Superior temporal gyrus (tissue), 1 donor: ENCODE measurements at regions not wholly inside any gene's neighbourhood (a gene's known extent, or its start where the extent isn't known, plus 50 kb on each side); places are given as distances from the start of the nearest gene placed in this dataset.

ENCODE experiments used
- DNase-seq: peaks from one replicate; pipeline ENCODE4 v3.0.0-alpha.2; 2016; ENCODE audit errors: extremely low spot score

DNA sequence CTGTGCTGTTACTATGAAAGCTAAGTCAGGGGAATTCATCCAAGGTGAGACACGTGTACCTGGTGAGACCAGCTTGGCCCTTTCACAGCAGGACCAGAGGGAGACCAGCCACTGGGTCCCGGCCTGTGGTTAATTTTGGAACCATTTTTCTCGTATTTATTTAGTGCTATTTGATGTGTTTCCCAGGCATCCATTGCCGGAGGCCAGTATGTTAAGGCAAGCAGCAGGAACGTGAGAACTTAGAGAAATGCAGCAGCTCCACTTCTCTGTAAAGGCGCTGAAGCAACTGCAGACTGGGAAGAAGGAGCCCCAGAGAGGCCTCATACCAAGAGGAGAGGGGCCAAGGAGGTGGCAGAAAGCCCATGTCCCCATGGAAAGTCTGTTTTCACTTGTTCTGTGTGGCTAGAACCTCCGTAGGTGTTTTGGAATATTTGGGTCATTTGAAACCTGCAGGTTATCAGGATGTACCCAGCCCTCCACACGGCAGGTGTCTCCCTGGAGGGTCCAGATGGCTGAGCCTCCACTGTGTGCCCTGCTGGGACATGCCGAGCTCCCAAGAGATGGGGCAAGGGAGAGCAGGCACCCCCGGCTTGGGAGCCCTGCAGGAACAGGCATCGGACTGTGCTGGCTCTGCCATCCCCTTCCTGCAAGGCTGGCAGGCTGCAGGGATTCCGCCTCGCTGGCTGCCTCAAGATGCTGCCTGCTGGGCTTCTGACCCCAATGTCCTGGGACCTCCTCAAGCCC lies 256.0 kb upstream of the RAB6C start:
- no peak for DNase-seq

DNA sequence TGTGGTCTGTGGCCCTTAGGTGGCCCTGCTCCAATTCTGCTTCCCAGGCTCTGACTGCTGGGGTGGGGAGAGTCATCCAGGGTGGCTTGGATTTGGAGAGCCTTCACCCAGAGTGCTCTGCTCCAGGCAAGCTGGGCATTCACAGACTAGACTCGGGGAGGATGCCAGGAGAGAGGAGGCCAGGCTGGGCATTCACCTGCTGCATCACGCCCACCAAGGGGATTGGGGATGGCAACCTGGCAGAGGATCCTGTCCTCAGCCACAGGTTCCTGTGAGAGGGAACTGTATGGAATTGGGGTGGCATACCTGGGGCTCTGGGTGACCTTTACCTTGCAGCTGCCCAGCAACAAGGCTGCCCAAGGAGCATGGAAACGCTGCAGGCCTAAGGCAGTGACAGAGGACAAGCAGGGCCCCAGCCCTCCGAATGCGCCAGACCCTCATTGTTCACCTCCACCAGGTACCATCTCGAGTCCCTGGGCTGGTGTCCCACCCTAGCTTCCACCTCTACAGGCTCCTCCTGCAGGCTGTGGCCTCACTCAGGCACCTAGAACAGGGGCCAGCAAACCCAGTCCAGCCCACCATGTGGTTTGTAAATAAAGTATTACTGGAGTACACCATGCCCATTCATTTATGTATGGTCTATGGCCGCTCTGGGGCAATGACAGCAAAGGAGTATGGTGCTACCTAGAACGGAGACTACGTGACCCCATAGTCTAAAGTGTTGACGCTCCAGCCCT lies 255.3 kb upstream of the RAB6C start:
- no peak for DNase-seq

DNA sequence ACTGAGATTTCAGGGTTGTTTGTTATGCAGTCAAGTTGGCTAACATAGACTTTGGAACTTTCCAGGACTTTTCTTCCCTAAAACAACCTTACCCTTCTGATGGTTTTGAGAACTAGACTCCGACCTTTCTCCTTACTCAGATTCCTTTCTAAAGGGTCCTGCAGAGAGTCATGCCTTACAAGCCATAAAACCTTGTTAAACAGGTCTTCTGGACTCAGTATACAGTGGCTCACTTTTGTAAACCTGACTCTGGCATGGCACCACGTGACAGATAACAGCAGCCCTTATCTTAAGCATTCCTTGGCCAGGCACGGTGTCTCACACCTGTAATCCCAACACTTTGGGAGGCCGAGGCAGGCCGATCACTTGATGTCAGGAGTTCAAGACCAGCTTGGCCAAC lies 253.2 kb upstream of the RAB6C start:
- DNase-seq, result no peak

DNA sequence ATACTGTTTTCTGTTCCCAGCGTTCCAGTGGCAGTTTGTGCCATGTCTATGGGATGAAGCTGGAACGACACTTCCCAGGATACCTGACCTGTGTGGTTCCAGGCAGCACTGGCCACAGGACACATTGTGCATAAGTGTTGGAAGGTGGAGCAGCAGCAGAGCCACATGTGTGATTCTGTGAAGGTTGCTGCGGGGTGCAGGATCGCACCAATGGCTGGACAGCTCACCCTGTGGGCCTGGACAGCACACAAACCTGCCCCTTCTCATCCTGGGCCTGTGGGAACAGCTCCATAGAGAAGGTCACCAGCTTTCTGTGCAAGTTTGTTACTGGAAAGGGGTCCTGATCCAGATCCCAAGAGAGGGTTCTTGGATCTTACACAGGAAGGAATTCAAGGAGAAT lies 252.2 kb upstream of the RAB6C start:
- no peak for DNase-seq

DNA sequence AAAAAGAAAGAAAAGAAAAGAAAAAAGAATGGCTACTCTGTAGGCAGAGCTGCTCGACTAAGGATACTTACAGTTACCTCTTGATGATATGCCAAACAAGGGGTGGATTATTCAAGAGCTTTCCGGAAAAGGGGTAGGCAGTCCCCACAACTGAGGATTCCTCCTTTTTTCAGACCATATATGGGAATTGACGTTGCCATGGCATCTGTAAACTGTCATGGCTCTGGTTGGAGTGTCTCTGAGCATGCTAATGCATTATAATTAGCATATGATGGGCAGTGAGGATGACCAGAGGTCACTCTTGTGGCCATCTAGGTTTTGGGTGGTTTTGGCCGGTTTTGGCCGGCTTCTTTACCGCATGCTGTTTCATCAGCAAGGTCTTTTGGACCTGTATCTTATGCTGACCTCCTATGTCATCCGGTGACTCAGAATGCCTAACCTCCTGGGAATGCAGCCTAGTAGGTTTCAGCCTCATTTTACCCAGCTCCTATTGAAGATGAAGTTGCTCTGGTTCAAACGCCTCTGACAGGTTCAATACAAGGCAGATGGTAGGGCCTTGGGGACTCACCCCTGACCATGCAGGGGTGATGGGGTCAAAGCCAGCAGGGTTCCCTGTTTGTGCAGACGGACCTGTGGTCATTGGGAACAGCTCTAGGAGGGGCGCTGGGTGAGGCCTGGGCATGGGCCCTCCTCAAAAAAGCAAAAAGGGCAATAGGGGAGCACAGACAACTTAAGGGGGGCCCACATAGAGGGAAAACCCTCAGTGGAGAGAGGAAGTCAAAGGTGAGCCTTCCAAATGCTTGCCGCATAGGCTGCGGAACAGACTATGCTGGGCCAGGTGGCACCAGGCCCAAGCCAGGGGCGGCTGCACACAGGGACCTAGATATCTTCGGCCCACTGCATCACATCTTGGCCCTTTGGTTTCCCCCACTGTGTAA lies 251.2 kb upstream of the RAB6C start:
- DNase-seq, result no peak

DNA sequence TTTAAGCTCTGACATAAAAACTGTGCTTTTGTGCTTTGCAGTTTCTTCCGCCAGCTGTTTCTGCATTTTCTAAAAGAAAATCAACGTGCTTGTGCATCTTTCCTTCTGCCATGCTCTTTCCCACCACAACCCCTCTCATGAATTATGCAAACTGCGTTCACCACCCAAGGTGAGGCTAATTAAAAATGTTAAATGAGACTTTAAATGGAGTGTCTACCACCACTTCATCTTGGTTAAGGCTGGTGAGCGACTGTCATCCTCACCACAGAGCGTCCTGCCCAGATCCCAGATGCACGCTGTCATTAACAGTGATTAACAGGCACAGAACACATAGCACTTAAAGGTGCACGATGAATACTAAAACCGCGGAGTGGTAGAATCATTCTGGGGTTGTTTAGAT lies 250.5 kb upstream of the RAB6C start:
- DNase-seq, result no peak

DNA sequence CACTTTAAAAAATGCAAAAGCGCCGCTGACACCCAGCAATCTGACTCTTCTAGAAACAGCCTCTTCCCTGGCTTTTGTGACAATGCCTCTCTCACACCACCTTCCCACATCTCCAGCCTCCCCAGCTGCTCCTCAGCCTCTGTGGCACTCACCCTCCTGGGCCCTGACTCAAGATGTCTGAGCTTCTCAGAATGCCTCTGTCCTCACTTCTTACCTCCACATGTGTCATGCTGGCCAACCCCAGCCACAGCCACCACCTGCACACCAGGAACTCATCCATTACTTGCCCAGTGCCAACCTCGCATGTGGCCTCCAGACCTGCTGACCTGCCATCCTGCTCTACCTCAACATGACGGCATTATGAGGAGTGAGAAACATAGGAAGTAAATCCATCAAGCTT lies 249.8 kb upstream of the RAB6C start:
- no peak for DNase-seq

DNA sequence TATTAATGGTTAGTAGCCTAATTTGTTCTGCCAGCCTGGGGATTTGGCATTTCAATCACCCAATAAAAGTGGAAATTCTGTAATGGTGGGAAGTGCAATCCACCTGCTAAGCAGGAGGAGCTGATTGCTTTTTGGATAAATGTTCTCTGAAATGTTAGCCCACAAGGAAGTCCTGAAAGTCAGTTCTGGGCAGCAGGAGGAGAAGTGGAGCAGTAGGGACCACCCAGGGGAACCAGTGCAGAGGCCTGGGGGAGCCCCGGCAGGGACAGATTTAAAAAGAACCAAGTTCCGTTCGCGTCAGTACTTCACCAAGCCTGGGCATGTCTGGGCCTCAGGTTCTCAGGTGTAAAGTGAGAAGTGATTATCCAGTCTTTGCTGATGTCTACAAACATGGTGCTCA lies 248.5 kb upstream of the RAB6C start:
- no peak for DNase-seq

DNA sequence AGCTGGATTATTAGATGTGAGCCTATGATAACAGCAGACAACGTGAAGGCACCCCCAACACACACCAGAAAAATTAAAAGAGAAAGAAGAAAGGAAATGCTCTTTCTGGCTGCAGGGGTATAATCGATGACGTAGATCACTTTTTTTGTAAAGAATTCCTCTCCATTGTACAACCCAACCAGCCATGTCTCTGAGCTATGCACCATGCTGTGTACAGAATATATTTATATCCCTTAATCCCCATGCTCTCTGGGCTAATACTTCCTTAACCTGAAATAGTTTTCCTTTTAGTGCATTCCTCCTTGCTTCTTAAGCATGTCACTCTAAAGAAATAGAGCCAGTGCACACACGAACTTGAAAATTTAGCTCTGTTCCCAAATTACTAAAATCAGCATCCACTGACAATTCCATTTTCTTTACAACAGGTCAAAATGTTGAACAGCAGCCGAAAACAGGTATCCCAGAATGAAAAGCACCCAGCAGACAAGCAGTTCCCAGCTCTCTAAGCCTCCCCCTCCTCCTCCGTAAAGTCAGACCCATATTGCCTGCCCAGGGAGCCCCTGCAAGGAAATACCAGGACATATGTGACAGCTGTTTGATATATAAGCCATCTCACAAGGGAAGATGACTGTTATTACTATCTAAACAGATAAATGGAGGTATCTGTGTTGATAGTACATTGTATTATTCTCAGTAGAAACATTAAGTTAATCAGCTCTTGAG lies 247.4 kb upstream of the RAB6C start:
- DNase-seq, result no peak

DNA sequence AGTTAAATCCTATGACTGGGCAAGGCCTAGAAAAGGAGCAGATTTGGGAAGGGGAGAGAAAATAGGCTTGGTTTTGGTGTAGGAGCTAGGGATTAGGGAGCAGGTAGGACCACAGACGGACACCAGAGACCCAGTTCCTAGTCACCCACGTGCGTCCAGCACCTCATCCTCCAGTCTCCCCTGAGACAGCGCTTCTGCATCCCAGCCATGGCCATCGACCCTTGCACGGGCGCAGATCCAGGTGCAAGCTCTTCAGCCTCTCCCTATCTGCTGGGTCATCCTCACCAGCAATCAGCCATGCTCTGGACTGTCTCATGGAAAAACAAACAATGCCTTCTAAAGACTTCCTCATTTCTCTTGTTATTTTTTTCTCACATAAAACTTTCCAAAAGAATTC lies 246.8 kb upstream of the RAB6C start:
- DNase-seq, result no peak

DNA sequence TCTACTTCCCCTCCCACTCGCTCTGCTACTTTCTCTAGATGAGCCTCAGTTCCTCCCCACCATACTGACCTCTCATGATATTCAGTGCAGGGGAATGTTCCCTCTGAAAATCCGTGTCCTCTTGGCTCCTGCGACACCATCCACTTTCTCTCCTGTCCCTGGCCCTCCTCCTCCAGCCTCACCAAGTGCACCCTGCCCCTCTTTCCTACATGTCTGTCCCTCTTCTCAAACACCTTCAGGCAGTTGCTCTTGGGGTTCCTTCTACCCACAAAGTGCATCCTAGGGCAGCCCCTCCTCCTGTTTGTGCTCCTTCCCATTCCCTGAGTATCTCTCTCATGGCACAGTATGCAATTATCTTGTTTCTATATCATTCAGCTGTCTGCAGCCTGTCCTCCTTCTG lies 246.4 kb upstream of the RAB6C start:
- DNase-seq, result no peak

DNA sequence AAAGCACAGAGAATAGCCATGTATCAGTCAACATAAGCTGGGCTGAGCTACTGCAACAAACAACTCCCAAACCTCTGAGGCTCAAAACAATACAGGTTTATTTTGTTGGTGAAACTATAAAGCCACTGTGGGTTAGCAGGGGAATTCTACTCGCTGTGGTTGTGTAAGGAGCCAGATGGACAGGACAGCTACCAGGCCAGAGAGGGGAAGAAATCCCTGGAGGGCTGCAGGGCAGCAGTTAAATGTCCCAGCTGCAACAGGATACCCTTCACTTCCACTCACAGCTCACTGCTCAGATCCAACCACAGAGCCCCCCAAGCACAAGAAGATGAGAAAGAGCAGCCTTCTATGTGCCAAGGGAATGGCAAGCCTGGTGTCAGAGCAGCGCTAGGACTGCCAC lies 245.9 kb upstream of the RAB6C start:
- DNase-seq, result no peak

DNA sequence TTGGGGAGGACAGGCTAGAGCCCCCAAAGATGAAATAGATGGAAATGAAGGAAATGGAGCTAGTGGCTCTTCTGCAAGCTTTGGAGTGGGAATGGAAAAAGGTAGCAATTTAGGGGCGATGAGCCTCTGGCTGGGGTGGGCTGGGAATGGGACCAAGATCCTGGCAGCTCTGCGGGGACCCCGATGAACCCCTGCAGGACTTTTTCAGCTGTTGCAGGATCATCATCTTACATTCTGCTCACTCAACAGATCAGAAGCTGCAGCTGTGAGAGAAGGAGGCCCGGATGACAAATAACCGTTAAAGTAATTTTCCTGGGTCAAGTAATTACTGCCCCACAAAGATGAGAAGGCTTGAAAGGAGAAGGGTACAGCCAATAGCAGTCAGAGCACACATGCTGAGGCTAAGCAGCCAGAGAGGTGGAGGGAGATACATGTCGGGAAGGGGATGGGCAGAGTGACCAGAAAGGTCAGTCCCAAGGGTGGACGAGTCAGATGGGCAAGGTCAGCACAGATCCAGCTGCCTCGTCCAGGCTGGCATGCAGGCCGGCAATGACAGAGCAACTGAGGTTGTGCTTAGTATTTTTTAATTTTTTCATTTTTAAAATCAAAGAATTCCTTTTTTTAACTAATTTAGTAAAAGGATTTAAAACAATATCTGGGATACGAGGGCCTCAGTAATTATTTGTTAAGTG lies 245.0 kb upstream of the RAB6C start:
- DNase-seq, result no peak

DNA sequence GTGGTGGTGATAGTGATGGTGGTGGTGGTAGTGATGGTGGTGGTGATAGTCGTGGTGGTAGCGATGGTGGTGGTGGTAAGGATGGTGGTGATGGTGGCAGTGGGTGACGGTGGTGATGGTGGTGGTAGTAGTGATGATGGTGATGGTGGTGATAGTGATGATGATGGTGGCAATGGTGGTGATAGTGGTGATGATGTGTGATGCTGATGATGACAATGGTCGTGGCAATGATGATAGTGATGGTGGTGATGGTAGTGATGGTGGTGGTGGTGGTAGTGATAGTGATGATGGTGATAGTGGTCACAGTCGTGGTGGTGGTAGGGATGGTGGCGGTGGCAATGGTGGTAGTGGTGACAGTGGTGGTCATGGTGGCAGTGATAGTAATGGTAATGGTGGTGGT lies 243.9 kb upstream of the RAB6C start:
- no peak for DNase-seq

DNA sequence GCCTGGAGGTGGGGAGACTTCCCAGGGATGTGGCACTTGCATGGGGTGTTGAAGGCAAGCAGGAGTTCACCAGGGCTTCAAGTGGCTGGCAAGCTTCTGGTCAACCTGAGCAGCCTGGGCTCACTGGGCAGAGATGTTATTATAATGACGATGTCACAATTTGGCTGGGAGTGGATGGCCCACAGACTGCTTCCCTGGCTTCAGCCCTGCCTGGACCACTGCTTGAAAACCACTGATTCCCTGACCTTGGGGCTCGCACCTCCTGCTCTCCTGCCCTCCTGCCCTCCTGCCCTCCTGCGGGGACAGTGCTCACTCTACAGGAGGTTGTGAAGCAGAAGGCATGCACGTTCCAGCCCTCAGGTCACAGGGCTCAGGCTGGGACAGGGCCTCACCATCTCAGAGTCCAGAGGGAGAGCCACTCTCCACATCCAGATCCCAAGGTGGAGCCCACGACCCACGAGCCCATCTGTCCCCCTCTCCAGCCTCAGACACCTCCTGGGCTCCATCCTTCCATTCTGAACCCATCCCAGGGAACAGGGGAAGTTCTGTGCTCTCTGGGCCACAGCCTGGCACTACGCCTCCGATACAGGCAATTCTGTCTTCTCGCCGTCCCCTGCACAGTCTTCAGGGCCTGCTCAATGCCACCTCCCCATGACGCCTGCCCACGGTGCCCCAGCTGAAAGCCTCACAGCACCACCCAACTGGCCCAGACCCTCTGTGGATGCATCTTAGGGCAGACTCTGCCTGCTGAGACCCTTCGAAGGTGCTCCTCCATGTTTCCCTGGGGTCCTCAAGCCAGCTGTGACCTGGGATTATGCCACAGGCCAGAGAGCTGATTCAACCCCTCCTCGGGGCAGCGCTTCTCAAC lies 241.6 kb upstream of the RAB6C start:
- no peak for DNase-seq

DNA sequence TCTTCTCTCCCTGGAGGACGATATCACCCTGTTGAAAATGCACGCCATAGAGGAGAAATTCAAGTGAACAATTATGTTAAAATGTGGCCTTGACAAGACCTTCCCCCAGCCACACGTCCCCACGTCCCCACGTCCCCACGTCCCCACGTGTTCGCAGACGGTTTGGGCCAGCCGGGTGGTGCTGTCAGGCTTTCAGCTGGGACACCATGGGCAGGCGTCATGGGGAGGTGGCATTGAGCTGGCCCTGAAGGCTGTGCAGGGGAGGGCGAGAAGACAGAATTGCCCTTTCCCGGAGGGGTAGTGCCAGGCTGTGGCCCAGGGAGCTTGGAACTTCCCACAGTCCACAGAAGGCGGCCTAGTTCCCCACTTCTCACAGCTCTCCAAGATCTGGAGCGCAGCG lies 240.7 kb upstream of the RAB6C start:
- DNase-seq, result no peak

DNA sequence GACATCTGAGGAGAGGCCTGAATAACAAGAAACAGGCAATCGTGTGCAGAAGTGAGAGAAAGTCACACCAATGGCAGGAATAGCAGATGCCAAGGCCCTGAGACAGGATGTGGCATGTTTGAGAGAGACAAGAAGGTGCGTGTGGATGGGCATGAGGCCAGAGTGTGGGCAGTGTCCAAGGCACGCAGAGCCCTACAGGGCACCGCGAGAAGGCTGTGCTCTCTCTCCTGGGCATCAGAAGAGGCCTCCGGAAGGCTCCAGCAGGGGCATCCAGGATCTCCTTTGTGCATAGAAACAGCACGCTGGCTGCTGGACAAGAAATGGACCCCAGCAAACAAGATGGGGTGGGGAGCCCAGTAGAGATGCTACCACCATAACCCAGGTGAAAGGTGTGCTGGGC lies 239.0 kb upstream of the RAB6C start:
- no peak for DNase-seq

DNA sequence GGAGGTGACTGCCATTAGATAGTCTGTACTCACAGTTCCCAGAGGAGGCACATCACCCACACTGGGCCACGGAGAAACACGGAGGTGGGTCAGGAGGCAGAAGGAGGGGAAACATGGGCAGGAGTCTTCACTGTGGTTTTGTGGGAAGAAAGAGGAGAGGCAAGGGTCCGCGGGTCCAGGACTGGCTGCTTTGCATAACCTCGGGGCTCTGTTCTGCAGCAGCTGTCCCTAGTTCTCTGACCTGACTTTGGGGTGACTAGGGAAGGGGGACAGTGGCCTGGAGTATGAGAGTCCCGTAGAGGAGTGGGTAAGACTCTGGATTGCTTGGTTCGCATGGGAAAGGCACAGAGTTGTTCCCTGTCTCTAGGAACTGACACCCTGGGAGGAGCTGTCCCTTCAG lies 238.3 kb upstream of the RAB6C start:
- DNase-seq, result no peak

DNA sequence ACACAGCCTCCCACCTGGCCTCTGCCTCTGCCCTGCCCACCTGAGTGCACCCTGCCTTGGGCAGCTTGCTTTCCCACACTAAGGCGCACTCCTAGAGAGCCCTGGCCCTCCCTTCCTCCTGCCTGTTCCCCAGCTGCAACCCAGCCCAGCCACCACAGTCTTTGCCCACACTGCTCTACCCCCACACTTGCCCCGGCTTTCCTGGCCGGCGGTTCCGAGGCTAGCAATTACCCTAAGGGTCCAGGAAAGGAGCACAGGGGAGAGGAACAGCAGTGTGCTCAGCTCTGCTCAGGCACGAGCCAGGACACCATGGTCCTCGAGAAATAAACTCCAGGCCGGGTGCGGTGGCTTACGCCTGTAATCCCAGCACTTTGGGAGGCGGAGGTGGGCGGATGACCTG lies 237.8 kb upstream of the RAB6C start:
- DNase-seq, result no peak
